ENCODE measurements at regions not wholly inside any gene's neighbourhood (a gene's known extent, or its start where the extent isn't known, plus 50 kb on each side); places are given as distances from the start of the nearest gene placed in this dataset.

DNA sequence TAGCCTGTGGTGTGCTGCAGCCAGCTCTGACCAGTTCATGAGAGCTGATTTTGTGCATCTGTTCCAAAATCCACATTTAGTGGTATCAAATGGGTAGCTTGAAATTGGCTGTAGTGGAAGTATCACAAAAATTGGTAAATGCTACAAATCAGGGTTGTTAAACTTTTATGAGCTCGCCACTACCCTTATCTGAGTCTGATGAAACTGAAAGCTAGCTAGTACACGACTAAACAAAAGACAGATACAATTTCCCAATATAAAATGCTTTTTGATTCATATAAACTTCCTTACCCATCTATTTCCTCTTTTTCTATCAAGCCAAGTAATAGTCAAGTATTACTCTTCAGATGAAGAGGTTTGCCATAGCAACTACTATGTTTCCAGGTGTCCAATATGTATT lies 392.0 kb downstream of the TMEM161B start:
- DNase-seq (ENCODE audit: low read depth in 3 of 3), result no peak

DNA sequence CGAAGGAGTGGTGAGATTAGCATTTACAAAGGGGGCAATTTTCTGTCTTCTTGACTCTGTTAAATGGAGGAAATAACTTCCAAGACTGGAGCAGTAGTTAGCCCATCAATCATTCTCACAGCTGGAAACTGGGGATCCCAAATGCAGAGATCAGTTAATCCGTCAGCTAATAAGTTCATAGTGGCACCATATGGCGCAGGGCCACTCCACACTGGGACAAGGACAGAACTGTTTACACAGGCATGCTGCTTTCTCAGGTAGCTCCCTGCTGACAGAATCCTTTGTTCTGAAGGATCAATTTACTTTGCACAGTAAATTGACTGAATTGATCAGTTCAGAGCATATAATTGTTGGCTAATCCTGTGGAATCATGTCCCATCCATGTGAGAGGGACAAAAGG lies 395.7 kb downstream of the TMEM161B start:
- no peak for DNase-seq (ENCODE audit: low read depth in 3 of 3)

DNA sequence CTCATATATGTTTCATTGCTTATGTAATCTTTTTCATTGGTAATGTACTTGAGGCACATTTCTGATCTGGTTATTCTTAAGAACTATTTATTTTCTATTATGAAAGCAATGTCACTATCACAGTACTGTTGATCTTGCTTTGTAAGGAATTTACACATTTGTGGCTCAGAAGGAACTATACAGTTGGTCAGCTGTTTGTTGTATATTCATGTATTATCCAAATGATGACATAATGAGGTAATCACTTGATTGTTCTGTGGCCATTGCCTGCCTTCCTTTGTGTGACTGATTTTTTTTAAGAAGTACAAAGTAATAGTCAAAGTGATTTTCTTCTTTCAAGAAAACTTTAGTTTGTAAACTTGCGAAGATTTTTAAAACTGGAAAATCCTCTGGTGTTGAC lies 399.9 kb downstream of the TMEM161B start:
- no peak for DNase-seq (ENCODE audit: low read depth in 3 of 3)

DNA sequence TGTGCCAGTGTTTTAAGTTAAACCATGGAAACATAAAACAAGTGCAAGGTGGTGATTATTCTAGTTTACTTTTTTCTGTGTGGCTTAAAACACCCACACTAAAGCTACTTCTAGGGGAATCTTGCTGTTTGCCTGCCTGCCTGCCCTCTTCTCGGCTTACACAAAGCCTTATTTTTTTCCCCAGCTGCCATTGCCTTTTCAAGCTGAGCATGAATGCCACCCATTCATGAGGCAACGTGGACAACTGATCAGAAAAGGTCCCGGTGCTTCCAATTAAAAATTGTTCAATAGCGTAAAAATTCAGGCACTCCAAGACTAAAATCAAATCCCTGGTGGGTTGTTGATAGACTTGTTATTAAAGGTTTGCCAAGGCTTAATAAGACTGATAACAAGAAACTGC lies 401.4 kb downstream of the TMEM161B start:
- no peak for DNase-seq (ENCODE audit: low read depth in 3 of 3)

DNA sequence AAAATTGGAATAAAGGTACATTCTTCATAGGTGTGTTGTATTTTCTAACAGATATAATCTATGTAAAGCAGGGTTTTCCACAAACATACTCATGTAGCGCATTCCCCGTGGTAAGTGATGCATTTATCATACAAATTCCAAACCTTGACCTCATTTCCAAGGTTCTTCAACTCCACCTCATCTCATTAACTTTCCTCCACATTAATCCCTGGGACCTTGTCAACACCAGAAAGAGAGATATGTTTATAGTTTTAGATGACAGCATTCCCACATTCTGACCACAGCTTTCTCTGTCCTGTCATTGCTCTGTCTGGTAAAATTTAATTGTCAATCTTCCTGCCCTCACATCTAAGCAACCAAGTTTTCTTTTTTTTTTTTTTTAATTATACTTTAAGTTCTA lies 415.1 kb downstream of the TMEM161B start:
- no peak for DNase-seq (ENCODE audit: low read depth in 3 of 3)

DNA sequence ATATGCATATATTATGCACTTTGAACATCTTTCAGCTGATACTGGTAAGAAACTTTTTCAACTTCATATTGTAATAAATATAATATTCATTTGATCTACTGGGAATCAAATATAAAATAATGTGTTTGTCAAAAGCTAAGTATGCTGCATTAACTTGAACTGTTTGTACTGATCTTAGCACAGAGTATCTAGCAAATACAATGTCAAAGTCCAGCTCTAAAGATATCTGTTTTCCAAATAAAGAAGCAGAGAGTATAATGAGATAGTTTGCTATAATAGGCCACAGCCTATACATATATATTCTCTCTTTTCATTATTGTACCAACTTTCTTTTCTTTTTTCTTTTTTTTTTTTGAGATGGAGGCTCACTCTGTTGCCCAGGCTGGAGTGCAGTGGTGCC lies 417.0 kb downstream of the TMEM161B start:
- DNase-seq (ENCODE audit: low read depth in 3 of 3), result no peak

DNA sequence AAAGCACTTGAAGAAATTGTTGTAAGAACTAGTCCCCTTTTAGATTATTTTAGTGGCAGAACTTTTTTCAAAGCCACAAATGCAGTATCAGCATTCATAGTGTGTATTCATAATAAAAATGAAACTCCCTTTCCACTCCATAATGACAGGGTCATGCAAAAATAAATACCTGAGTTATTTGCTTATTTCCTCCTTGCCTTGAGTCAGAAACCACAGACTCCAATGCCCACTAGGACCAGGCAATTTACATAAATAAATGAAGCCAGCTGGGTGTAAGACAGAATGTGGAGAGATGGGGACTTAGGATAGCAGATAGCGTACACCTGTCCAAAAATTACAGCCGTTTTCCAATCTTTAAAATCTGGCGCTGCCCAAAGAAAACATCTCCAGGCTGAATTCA lies 417.8 kb downstream of the TMEM161B start:
- no peak for DNase-seq (ENCODE audit: low read depth in 3 of 3)

DNA sequence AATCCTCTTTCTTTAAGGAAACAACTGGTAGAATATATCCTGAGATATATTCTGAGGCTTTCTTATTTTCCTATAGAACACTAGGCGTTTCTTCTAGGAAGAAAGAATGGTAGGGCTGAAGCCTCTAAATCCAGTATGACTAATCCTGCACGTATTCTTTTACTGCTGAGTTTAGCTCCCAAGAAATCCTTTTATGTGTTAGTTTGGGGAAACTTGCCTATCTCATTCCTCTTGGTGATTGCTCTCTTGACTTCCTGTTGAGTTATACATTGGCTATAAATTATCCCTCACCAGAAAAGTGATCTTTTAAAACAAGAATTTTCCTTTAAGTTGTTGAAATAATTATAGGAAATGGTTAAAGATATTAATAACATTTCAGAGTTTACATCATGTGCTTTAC lies 422.9 kb downstream of the TMEM161B start:
- DNase-seq (ENCODE audit: low read depth in 3 of 3), result no peak

DNA sequence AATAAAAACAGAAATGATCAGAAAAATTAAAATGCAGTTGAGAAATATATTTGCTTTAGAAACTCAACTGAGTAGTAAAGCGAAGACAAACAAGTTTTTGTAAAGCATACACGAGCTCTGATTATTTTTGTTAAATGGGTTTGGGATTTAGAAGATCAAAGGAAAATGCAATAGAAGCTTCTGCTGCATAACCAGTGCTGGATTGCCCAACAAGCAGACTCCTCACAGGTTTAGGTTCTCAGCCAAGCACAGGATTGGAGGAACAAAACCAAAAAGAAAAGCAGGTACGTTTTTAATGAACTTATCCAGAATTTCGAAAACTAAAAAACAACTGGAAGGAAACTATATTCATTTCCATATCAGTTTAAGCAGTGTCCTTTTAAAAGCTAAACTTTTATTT lies 423.8 kb downstream of the TMEM161B start:
- DNase-seq (ENCODE audit: low read depth in 3 of 3), result no peak

DNA sequence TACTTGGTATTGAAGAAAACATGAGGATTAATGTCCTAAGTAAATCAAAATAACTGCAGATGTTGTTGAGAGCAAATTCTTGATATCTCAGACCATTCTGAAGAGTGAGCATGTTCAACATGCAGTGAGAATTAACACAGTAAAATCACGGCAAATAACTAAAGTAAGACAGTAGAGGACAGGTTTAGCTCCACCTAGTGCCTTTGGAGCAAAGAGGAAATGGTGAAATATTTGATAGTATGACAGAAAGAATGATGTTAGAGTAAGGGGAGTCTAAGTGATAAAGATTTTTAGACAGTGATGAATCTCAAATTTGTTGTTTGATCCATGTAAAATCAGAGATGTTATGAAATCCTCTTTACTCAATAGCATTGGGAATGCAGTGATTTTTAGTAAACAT lies 424.2 kb downstream of the TMEM161B start:
- no peak for DNase-seq (ENCODE audit: low read depth in 3 of 3)

DNA sequence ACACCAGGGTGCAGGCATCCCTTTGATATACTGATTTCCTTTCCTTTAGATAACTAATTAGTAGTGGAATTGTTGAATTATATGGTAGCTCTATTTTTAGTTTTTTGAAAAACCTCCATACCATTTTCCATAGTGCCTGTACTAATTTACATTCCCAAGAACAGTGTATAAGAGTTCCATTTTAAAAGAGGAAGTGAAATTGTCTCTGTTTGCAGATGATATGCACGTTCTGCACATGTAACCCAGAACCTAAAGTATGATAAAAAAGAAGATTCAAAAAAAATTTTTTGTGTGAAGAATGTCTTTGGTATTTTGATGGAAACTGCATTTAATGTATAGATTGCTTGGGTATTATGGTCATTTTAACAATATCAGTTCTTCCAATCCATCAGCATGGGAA lies 424.0 kb upstream of the CCNH start:
- no peak for DNase-seq (ENCODE audit: low read depth in 3 of 3)

DNA sequence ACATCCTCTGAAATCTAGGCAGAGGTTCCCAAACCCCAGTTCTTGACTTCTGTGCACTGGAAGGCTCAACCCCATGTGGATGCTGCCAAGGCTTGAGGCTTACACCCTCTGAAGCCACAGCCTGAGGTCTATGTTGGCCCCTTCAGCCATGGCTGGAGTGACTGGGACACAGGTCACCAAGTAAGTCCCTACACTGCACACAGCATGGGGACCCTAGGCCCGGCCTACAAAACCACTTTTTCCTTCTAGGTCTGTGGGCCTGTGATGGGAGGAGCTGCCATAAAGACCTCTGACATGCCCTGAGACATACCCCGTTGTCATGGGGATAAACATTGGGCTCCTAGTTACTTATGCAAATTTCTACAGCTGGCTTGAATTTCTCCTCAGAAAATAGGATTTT lies 418.8 kb upstream of the CCNH start:
- no peak for DNase-seq (ENCODE audit: low read depth in 3 of 3)

DNA sequence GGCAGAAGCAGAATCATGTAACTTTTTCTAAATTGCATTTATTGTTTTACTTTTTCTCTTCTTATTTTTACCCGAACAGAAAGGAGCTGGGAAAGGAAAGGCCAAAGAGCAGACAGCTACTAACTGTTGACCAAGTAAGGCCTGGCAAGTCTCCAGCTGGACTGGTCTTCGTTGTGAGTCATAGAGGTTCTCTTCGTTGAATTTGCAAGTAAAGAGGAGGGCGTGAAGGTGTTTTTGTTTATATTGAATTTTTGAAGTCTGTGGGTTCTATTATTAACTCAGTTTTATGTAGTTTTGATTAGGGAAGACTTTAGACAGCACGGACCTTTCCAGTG lies 416.5 kb upstream of the CCNH start:
- DNase-seq (ENCODE audit: low read depth in 3 of 3), result no peak

DNA sequence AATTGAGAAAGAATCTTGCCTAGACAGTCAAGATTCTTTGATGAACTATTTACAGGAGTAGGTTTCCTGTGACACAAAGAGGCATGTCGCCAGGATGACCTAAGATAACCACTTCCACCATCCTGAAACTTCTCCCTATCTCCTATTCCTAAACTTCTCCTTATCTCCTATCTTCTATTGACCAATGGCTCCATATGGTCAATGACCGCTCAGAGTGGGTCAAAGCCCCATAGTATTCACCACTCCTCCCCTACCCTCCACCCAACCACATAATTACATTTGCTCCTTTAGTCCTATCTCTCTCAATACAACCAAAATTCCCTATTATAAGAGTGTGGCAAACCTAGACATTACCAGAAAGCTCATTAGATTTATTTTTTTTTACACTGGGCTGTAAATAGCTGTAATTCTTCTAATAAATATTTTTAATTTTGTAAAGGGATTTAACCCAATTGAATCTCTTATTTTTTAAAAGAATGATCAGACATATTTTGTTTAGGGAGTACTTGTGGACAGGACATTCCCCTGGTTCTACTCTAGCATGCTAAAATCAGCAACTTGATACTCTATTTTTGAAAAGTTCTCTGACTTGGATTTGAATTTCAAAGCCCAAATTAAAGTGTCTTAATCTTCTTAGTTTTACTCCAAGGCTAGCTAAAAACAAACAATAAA lies 416.0 kb upstream of the CCNH start:
- no peak for DNase-seq (ENCODE audit: low read depth in 3 of 3)

DNA sequence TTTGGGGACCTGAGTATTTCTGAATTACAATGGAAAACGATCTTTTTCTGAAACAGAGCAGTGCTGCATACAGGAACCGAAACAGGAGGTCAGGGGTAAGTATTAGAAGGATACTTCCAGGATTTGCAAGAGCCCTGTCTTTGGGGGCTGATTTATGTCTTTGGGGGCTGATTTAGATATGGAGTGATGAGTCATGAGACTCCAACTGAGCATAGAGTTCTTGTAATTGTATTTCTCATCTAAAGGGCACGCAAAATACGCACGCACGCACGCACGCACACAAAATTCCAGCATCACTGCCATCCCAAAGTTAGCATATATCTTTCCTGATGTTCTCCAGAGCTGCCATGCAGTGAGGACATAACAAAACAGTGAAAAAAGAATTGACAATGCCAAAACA lies 414.8 kb upstream of the CCNH start:
- no peak for DNase-seq (ENCODE audit: low read depth in 3 of 3)

DNA sequence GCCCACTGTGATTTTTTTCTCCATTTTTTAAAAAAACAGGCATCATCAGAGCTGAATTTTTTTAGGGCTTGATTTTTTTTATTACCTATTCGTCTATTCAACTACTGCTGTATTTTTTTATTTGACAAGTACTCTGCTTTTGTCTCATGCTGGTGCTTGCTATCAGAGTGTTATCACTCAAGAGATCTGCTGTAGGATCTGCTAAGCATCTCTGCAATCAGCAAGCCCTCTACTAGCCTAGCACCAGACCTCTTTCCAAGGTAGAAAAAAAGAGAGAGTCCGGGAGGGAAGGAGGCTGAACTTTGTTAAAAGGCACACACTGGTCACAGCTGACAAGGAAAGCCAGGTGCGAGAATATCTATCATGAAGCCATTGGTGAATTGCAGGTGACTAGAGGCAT lies 413.8 kb upstream of the CCNH start:
- DNase-seq (ENCODE audit: low read depth in 3 of 3), result no peak

DNA sequence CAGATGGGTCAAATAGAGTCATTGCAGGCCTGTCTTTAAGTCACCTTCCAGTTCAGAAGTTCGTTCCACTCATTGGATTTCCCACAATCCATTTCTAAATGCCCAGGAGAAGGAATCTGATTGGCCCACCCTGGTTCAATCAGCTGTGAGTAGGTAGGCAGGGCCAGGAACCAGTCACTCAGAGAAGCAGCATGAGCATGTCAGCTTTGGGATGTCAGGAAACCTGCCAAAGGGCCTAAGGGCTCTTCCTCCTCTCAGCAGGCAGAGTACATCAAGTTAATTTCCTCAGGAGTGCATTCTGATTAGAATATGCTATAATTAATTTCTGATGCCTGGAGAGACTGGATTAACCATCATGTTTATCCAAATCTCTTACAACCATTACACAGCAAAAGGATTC lies 412.9 kb upstream of the CCNH start:
- no peak for DNase-seq (ENCODE audit: low read depth in 3 of 3)

DNA sequence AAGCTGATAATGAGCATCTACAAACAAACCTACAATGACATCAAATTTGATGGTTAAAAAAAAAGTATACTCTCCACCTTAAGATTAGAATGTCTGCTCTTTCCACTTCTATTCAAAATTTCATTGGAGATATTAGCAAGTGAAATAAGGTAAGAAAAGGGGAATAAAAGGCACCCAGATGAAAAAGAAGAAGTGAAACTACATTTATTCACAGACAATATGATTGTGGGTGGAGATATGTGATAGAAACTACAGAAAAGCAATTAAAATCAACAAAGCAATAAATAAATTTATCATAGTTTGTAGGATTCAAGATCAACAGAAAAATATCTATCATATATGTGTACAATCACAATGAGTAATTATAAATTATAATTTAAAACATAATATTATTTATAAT lies 395.1 kb upstream of the CCNH start:
- DNase-seq (ENCODE audit: low read depth in 3 of 3), result no peak

DNA sequence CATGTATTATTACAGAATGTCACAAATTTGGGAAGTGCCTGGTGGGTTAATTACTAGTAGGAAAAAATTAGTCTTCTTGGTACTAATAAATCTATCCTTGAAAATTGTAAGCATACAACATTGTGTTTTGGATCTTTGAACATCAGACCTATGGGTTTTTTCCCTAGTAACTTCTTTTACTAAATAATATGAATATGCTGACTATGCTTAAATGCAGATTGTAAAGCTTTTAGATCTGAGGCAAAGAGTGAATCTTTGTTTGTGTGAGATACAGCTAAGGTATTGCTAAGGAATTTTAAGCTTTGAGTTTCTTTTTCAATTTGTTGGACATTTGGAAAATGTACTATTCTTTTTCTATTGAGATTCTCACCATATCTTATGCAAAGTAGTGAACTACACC lies 390.6 kb upstream of the CCNH start:
- DNase-seq (ENCODE audit: low read depth in 3 of 3), result no peak

DNA sequence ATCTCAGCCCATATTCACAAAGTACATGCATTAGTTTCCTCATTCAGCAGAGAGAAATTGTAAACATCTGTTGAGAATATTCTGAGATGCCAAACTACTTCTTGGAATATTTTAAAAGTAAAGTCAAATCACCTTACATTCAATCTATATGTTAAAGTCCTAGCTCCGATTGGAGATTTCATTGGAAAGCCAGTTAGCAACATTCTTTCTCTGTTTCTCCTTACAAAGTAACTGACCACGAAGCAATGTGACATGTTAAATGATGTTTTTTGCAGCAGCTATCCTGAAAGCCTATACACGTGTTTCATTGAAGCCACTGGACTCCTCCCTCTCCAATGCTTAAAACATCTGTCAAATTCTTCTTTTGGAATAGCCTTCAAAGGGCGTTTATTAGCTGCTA lies 379.1 kb upstream of the CCNH start:
- DNase-seq (ENCODE audit: low read depth in 3 of 3), result no peak

DNA sequence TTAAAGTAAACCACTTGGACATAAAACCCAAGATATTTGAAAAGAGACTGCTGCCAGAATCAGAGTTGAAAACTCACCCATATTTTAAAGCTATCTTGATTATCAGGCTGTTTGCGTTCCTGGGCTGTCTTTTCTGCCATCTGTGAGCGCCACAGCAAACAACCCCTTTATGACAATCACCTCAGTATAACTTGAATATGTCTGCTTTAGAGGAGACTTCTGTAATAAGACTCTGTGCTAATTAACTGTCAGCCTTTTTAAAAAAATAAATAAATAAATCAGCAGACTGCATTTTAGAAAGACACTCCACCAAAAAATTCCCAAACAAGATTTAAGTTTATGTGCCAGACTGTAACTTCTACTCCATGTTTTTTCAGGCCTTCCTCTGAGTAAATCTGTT lies 375.7 kb upstream of the CCNH start:
- DNase-seq (ENCODE audit: low read depth in 3 of 3), result no peak

DNA sequence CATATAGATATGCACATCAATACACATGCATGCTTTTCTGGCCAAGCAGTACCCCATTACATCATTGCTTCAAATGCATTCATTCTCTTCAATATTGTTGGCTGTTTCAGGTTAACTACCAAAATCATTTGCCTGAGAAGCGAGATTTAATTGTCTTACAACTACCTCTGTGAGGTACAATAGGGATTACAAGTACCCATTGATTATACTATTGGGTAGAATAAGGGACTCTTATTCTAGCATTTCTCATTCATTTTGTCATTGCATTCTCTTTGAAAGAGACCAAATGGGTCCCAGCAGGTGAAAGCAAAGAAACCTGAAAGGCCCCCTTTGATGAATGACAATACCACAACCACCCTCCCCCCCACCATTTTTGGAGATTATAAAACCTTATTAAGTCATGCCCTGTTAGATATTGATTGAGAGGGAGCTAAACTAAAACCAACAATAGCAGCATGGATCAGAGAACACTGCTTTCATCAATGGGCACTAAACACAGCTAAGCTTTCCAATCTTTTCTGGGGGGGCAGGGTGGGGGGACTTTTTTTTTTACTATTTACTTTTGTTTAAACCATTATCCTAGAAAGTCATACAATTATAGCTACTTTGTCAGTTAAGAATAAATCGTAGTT lies 375.0 kb upstream of the CCNH start:
- no peak for DNase-seq (ENCODE audit: low read depth in 3 of 3)

DNA sequence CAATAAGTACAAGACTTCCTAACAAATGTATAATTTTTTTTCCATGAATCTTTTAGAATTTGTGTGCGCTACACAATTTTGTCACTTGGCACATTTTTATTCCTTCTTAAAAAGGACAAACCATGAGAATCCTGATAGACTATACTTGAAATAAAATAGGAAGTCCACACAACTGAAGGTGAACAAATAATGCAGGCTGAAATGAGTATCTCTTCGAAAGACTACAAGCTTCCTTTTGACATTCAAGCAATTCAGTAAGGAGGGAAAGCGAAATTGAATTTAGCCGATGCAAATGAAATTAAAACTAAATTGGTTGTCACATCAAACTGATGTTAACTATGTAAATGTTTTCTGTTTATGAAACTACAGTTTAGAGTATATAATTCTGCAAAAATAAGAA lies 374.4 kb upstream of the CCNH start:
- DNase-seq (ENCODE audit: low read depth in 3 of 3), result no peak

DNA sequence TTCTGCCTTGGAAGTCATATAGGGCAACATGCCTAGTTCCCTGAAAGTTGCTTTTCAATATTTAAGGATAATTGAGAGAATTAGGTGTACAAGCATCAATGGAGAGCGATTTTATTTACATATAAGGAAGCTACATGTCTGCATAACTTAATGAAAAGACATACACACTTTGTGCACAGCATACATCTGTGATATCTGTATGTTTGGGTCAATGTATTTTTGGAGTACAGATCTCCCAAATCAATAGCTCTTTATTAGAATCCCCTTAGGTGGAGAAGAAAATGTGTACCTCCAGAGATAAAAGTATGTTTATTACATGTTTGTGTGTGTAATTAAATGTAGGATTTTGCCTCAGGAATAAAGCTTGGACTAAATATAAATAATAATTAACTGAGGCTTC lies 373.7 kb upstream of the CCNH start:
- DNase-seq (ENCODE audit: low read depth in 3 of 3), result no peak

Data from stimulated activated CD4-positive, alpha-beta T cell treated with anti-CD3 and anti-CD28 coated beads, TNF-alpha, amount 100 ng/mL, for 48 hours (primary cell).